ENCODE measurements at regions not wholly inside any gene's neighbourhood (a gene's known extent, or its start where the extent isn't known, plus 50 kb on each side); places are given as distances from the start of the nearest gene placed in this dataset.
"Not testable (repeated sequence)": the region's sequence is repeated elsewhere in the genome, so short reads cannot be mapped to it uniquely, and the experiment has no call there.

DNA sequence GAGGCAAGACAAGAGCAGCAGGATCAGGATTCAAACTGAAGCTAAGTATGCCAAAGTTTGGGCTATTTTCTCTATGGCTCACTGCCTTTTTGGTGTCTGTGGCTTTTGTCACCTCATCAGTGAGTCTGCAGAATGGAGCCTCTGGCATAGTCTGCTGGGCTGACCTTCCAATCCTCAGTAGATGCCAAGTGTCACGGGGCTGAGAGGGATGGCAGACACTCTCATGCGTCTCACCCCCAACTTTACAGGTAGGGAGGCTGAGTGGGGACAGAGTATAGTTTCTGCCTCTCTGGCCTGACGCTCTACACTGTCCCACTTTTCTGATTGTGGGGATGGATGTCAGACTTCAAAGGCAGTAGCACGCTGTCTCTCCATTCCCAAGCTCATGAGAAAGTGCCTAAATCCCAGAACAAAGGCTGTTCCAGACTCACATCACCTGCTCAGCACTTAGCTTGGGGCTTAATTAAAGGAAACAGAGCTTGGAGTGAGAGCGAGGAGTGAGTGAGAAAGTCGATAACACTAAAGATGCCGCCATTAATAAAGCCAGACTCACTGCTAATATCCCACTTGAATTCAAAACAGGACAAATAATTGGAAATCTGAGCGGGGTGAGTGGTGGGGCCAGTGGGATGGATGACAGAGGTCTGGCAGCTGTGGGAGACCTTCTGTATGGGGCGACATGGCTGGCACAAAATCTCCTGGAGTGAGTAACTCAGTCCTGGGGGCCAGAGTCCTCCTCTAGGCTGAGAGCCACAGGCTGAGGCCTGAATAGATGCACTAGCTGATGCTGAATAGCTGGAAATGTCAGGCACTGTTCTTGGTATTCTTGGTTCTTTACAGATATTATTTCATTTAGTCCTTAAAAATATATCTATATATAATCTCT is 78.4 kb upstream of the MRPS22 start:
- POLR2A ChIA-PET: no interaction called here
- CTCF ChIA-PET: no interaction called here
- no peak for DNase-seq
- H3K4me3 ChIP-seq (ENCODE audit: control insufficient read depth in 1 of 7, extremely low read depth in 1 of 7, insufficient read depth in 4 of 7, low read depth in 2 of 7, low read length in 6 of 7): no peak overlapping the region
- peaks cover 0 to 8% (median 0%) of the 10 kb centered on the region in 5 experiments for H3K27me3 ChIP-seq (replicated peaks in 2 of 5; ENCODE audit: control insufficient read depth in 4 of 5, insufficient read depth in 5 of 5, low read length in 4 of 5)
- H3K27ac ChIP-seq (ENCODE audit: insufficient read depth in 1 of 2, low read depth in 1 of 2, low read length in 2 of 2, poor library complexity in 1 of 2, severe bottlenecking in 2 of 2): no peak overlapping the region
- peaks cover 0 to 6% (median 2%) of the 10 kb centered on the region in 5 experiments for H3K9me3 ChIP-seq (ENCODE audit: control extremely low read depth in 1 of 5, control insufficient read depth in 4 of 5, insufficient read depth in 2 of 5, low read depth in 1 of 5, low read length in 4 of 5)
- no peaks in the 10 kb centered on the region for H3K36me3 ChIP-seq (ENCODE audit: control insufficient read depth in 4 of 4, insufficient read depth in 4 of 4, low read length in 3 of 4)
- WGBS (ENCODE audit: insufficient coverage): 95% methylated on average over 4 of the region's 9 CpGs
- no peaks in the 10 kb centered on the region for H3K4me1 ChIP-seq (ENCODE audit: control extremely low read depth in 1 of 4, control insufficient read depth in 4 of 4, insufficient read depth in 4 of 4, low read length in 3 of 4)

DNA sequence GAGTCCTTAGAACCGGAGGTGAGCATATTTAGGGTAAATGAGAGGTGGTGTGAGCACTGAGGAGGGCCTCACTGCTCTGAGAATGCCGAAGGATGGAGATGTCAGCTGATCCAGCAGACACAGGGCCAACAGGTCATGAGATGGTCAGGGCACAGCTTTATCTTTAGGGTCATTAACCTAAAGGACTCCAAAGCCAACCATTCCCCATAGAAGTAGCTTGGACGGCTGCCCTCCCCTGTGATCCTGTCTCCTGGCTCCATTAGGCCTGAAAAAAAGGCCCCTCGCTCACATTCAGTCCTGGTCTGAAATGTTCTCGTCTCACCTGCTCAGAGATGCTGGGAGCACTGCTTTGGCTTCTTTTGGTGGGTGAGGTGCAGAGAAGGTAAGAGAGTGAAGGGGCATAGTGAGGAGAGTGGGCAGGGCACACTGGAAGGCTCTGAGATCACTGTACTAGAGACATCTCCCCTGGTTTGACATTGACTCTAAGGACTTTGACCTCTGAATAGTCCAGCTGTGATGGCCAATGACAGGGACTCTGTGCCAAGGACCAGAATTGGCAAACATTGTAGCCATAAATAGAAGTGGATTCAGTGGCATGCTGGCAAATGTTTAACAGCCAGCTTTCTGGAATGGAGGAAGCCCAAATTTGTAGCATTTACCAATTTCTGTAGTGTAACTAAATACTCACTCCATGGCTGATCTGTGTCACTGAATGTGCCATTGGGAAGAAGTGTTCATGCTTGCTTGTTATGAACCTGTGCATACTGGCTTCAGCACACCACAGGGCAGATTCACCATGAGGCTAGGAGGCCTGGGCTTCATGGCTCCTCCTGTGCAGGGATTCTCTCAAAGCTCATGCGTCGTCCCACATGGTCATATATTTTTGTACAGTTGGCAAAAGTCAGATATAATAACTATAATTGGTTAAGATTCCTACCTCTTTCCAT is 76.2 kb upstream of the MRPS22 start:
- no peak overlapping the region for H3K4me3 ChIP-seq (ENCODE audit: control insufficient read depth in 1 of 7, extremely low read depth in 1 of 7, insufficient read depth in 4 of 7, low read depth in 2 of 7, low read length in 6 of 7)
- ChIA-PET CTCF (no interaction called here), POLR2A (no interaction called here)
- DNase-seq: no peak
- WGBS (ENCODE audit: insufficient coverage): 92% methylated on average over 4 of the region's 7 CpGs
- no peaks in the 10 kb centered on the region for H3K4me1 ChIP-seq (ENCODE audit: control extremely low read depth in 1 of 4, control insufficient read depth in 4 of 4, insufficient read depth in 4 of 4, low read length in 3 of 4)
- peaks cover 0 to 3% (median 0%) of the 10 kb centered on the region in 5 experiments for H3K27me3 ChIP-seq (replicated peaks in 2 of 5; ENCODE audit: control insufficient read depth in 4 of 5, insufficient read depth in 5 of 5, low read length in 4 of 5)
- peaks cover 0 to 10% (median 2%) of the 10 kb centered on the region in 5 experiments for H3K9me3 ChIP-seq (ENCODE audit: control extremely low read depth in 1 of 5, control insufficient read depth in 4 of 5, insufficient read depth in 2 of 5, low read depth in 1 of 5, low read length in 4 of 5)
- no peaks in the 10 kb centered on the region for H3K36me3 ChIP-seq (ENCODE audit: control insufficient read depth in 4 of 4, insufficient read depth in 4 of 4, low read length in 3 of 4)
- H3K27ac ChIP-seq (ENCODE audit: insufficient read depth in 1 of 2, low read depth in 1 of 2, low read length in 2 of 2, poor library complexity in 1 of 2, severe bottlenecking in 2 of 2): no peak overlapping the region

DNA sequence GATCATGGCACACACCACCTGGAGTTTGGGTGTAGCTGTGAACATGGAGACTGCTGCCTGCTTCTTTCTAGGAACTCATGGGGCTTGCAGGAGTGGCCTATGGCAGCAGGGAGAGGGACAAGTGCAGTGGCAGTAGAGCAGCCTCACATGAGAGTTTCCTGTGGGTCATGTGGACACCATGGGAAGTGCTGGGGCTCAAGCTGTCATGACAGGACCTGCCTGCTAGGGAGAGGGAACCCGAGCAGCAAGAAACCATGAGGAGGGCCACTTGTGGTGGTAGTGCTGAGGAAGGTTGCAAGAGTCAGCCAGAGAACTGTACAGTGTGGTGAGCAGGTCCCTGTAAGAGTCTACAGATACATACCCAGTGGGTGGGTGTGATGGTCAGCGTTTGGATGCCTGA is 73.8 kb upstream of the MRPS22 start:
- Histone ChIP-seq H3K27me3 (replicated peaks in 2 of 5; ENCODE audit: control insufficient read depth in 4 of 5, insufficient read depth in 5 of 5, low read length in 4 of 5) (peaks cover 0 to 4% (median 2%) of the 10 kb centered on the region in 5 experiments), H3K4me3 (ENCODE audit: control insufficient read depth in 1 of 7, extremely low read depth in 1 of 7, insufficient read depth in 4 of 7, low read depth in 2 of 7, low read length in 6 of 7) (no peak overlapping the region), H3K27ac (ENCODE audit: insufficient read depth in 1 of 2, low read depth in 1 of 2, low read length in 2 of 2, poor library complexity in 1 of 2, severe bottlenecking in 2 of 2) (no peak overlapping the region), H3K36me3 (ENCODE audit: control insufficient read depth in 4 of 4, insufficient read depth in 4 of 4, low read length in 3 of 4) (no peaks in the 10 kb centered on the region), H3K4me1 (ENCODE audit: control extremely low read depth in 1 of 4, control insufficient read depth in 4 of 4, insufficient read depth in 4 of 4, low read length in 3 of 4) (no peaks in the 10 kb centered on the region), H3K9me3 (ENCODE audit: control extremely low read depth in 1 of 5, control insufficient read depth in 4 of 5, insufficient read depth in 2 of 5, low read depth in 1 of 5, low read length in 4 of 5) (peaks cover 0 to 10% (median 2%) of the 10 kb centered on the region in 5 experiments)
- no peak for DNase-seq
- WGBS (ENCODE audit: insufficient coverage): 75% methylated on average over 1 of the region's 2 CpGs
- CTCF ChIA-PET: no interaction called here
- POLR2A ChIA-PET: no interaction called here

DNA sequence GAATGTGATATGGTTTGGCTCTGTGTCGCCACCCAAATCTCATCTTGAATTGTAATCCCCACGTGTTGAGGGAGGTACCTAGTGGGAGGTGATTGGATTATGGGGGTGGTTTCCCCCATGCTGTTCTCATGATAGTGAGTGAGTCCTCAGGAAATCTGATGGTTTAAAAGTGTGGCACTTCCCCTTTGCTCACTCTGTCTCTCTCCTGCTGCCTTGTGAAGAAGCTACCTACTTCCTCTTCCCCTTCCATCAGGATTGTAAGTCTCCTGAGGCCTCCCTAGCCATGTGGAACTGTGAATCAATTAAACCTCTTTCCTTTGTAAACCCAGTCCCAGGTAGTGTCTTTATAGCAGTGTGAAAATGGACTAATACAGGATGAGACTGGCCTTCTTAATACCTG is 73.2 kb upstream of the MRPS22 start:
- DNase-seq: not testable (repeated sequence)
- WGBS (ENCODE audit: insufficient coverage): no CpG with 5 or more reads among the region's 2 CpGs

DNA sequence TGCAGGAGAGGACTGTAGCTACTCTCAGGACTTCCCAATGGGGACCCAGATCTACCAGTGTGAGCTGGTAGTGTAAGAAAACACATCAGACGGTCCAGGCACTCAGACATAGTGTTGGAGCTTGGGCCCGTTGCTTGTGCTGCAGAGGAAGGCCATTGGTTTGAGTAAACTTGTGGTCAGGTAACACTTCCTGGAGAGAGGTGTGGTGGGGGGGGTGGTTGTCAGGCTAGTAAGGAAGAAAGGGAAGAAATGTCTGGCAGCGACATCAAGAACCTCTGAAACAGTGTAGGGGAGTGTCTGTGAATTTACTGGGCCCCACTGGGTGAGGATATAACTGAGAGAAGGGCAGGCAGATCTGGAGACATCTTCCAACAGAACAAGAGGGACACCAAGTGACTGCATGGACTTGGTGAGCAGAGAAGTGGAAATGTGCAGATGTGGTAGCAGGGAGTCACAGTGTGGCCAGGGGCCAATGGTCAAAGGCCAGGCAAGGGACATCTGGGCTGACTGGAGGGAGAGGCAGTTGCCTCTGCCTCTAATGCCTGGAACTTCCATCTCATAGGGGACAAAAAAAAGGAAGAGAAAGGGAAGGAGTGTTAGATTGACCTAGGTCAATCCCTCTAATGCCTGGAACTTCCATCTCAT is 63.7 kb upstream of the MRPS22 start:
- H3K9me3 ChIP-seq (ENCODE audit: control extremely low read depth in 1 of 5, control insufficient read depth in 4 of 5, insufficient read depth in 2 of 5, low read depth in 1 of 5, low read length in 4 of 5): peaks cover 0 to 6% (median 0%) of the 10 kb centered on the region in 5 experiments
- WGBS (ENCODE audit: insufficient coverage): 77% methylated on average over 2 of the region's 3 CpGs
- CTCF ChIA-PET: no interaction called here

More for the DNA sequence above, 73.2 kb upstream of the MRPS22 start:
- H3K4me3 ChIP-seq (ENCODE audit: control insufficient read depth in 1 of 7, extremely low read depth in 1 of 7, insufficient read depth in 4 of 7, low read depth in 2 of 7, low read length in 6 of 7); H3K27me3 ChIP-seq (replicated peaks in 2 of 5; ENCODE audit: control insufficient read depth in 4 of 5, insufficient read depth in 5 of 5, low read length in 4 of 5); H3K27ac ChIP-seq (ENCODE audit: insufficient read depth in 1 of 2, low read depth in 1 of 2, low read length in 2 of 2, poor library complexity in 1 of 2, severe bottlenecking in 2 of 2); POLR2A ChIA-PET; H3K36me3 ChIP-seq (ENCODE audit: control insufficient read depth in 4 of 4, insufficient read depth in 4 of 4, low read length in 3 of 4); H3K4me1 ChIP-seq (ENCODE audit: control extremely low read depth in 1 of 4, control insufficient read depth in 4 of 4, insufficient read depth in 4 of 4, low read length in 3 of 4); H3K9me3 ChIP-seq (ENCODE audit: control extremely low read depth in 1 of 5, control insufficient read depth in 4 of 5, insufficient read depth in 2 of 5, low read depth in 1 of 5, low read length in 4 of 5): not testable (repeated sequence)
- CTCF ChIA-PET: interaction anchor here (0.7 kb wide), 1 partner anchor 10 kb away, joined by 3 read pairs; no protein-coding TSS in a partner anchor

DNA sequence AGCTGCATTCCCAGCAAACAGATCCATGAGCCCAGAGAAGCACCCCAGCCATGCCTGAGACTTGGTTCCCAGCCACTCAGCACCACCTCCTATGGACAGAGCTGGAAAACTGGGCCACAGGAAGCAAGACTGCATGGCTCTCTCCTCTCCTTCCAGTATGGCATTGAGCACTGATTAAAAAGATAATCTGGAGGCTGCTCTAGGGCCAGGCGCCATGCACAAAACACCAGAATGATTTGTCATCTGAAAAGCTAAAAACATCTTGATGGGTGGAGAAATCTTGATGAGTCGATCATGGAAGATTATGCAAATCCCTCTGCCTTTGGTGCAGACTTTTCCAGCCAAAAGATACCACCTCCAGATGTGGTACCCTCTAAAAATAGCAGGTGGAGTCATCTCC is 62.7 kb upstream of the MRPS22 start:
- Histone ChIP-seq H3K36me3 (ENCODE audit: control insufficient read depth in 4 of 4, insufficient read depth in 4 of 4, low read length in 3 of 4) (no peaks in the 10 kb centered on the region), H3K9me3 (ENCODE audit: control extremely low read depth in 1 of 5, control insufficient read depth in 4 of 5, insufficient read depth in 2 of 5, low read depth in 1 of 5, low read length in 4 of 5) (peaks cover 0 to 6% (median 0%) of the 10 kb centered on the region in 5 experiments), H3K4me3 (ENCODE audit: control insufficient read depth in 1 of 7, extremely low read depth in 1 of 7, insufficient read depth in 4 of 7, low read depth in 2 of 7, low read length in 6 of 7) (no peak overlapping the region), H3K27me3 (replicated peaks in 2 of 5; ENCODE audit: control insufficient read depth in 4 of 5, insufficient read depth in 5 of 5, low read length in 4 of 5) (peaks cover 0 to 9% (median 0%) of the 10 kb centered on the region in 5 experiments), H3K4me1 (ENCODE audit: control extremely low read depth in 1 of 4, control insufficient read depth in 4 of 4, insufficient read depth in 4 of 4, low read length in 3 of 4) (no peaks in the 10 kb centered on the region), H3K27ac (ENCODE audit: insufficient read depth in 1 of 2, low read depth in 1 of 2, low read length in 2 of 2, poor library complexity in 1 of 2, severe bottlenecking in 2 of 2) (no peak overlapping the region)
- DNase-seq: no peak
- POLR2A ChIA-PET: no interaction called here
- CTCF ChIA-PET: no interaction called here
- 94% methylated on average over 2 of the region's 2 CpGs for WGBS (ENCODE audit: insufficient coverage)

More for the DNA sequence above, 63.7 kb upstream of the MRPS22 start:
- no peak overlapping the region for H3K4me3 ChIP-seq (ENCODE audit: control insufficient read depth in 1 of 7, extremely low read depth in 1 of 7, insufficient read depth in 4 of 7, low read depth in 2 of 7, low read length in 6 of 7)
- POLR2A ChIA-PET: no interaction called here
- peaks cover 0 to 9% (median 0%) of the 10 kb centered on the region in 5 experiments for H3K27me3 ChIP-seq (replicated peaks in 2 of 5; ENCODE audit: control insufficient read depth in 4 of 5, insufficient read depth in 5 of 5, low read length in 4 of 5)
- H3K27ac ChIP-seq (ENCODE audit: insufficient read depth in 1 of 2, low read depth in 1 of 2, low read length in 2 of 2, poor library complexity in 1 of 2, severe bottlenecking in 2 of 2): no peak overlapping the region
- H3K36me3 ChIP-seq (ENCODE audit: control insufficient read depth in 4 of 4, insufficient read depth in 4 of 4, low read length in 3 of 4): no peaks in the 10 kb centered on the region
- no peaks in the 10 kb centered on the region for H3K4me1 ChIP-seq (ENCODE audit: control extremely low read depth in 1 of 4, control insufficient read depth in 4 of 4, insufficient read depth in 4 of 4, low read length in 3 of 4)
- no peak for DNase-seq

Data from common myeloid progenitor, CD34-positive (primary cell).